AG04450 (cell line): ENCODE measurements at regions not wholly inside any gene's neighbourhood (a gene's known extent, or its start where the extent isn't known, plus 50 kb on each side); places are given as distances from the start of the nearest gene placed in this dataset.

ENCODE experiments used
- CTCF ChIA-PET: fragments of 300-600, 350-600 bp; formaldehyde crosslinking; extraction: SDS; loops from one replicate; lab custom pipeline; 2022; ENCODE audit warnings: antibody characterized with exemption, inconsistent platforms; lab: Charles Lee
- POLR2A ChIA-PET: fragments of 350-600 bp; formaldehyde crosslinking; extraction: SDS; loops from one replicate; lab custom pipeline; 2021; ENCODE audit warnings: antibody characterized with exemption, inconsistent platforms; lab: Yijun Ruan, JAX
- DNase-seq: peaks from one replicate; pipeline ENCODE4 v3.0.0-alpha.2; 2011; ENCODE audit warnings: low read depth, low spot score
- H3K27ac ChIP-seq: one replicate; pipeline ENCODE4 v1.5.1; 2012; ENCODE audit warnings: low read depth, low read length, control low read depth
- H3K27me3 ChIP-seq: one replicate; pipeline ENCODE4 v1.6.0; 2012; ENCODE audit warnings: low read length; ENCODE audit not compliant: control insufficient read depth, insufficient read depth
- H3K4me3 ChIP-seq: 2 replicates; pipeline ENCODE4 v1.5.1; 2011; ENCODE audit warnings: mild to moderate bottlenecking, low read depth, low read length, control low read depth
- H3K9me3 ChIP-seq: 2 replicates; pipeline ENCODE4 v1.5.1; 2012; ENCODE audit warnings: low read length; ENCODE audit not compliant: control insufficient read depth, insufficient read depth
- CTCF ChIP-seq: IDR thresholded peaks from 2 replicates; pipeline ENCODE4 v1.5.1; 2011; ENCODE audit warnings: low read depth, low read length, control low read depth, inconsistent platforms

DNA sequence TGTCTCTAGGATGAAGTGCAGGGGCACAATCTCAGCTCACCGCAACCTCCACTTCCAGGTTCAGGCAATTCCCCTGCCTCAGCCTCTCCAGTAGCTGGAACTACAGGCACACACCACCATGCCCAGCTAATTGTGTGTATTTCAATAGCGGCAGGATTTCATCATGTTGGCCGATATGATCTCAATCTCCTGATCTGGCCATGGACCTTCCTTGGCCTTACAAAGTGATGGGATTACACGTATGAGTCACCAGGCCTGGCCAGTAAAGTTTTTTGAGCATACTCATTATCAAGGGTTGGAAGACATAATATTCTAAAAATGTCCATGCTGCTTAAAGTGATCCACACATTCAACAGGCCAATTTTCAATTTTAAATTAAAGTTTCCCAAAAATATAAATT, 914.4 kb upstream of the TSPY4 start:
- H3K27ac ChIP-seq, result no peak overlapping the region
- no peaks in the 10 kb centered on the region for H3K27me3 ChIP-seq
- POLR2A ChIA-PET, result no interaction called here
- DNase-seq, result no peak
- CTCF ChIA-PET, result no interaction called here
- H3K9me3 ChIP-seq, result no peaks in the 10 kb centered on the region
- H3K4me3 ChIP-seq, result no peak overlapping the region
- no peak for TF ChIP-seq CTCF

- no peak for DNase-seq
- no peak for TF ChIP-seq CTCF
- Histone ChIP-seq H3K9me3 (no peaks in the 10 kb centered on the region), H3K4me3 (no peak overlapping the region), H3K27me3 (no peaks in the 10 kb centered on the region), H3K27ac (no peak overlapping the region)
- POLR2A ChIA-PET, result no interaction called here
- CTCF ChIA-PET, result no interaction called here
Observed at GRCh38 chrY:8426433-8426832, 910.8 kb upstream of the TSPY4 start.

GRCh38 chrY:8437510-8437909, 899.8 kb upstream of the TSPY4 start:
- TF ChIP-seq CTCF, result no peak
- H3K27ac ChIP-seq, result no peak overlapping the region
- H3K27me3 ChIP-seq, result no peaks in the 10 kb centered on the region
- no peak overlapping the region for H3K4me3 ChIP-seq
- CTCF ChIA-PET, result no interaction called here
- DNase-seq, result no peak
- H3K9me3 ChIP-seq, result no peaks in the 10 kb centered on the region
- POLR2A ChIA-PET, result no interaction called here

GRCh38 chrY:8442097-8442496, 895.2 kb upstream of the TSPY4 start:
- no peak overlapping the region for H3K27ac ChIP-seq
- TF ChIP-seq CTCF, result no peak
- no peaks in the 10 kb centered on the region; the same call in 1 of the 2 replicates for H3K9me3 ChIP-seq
- ChIA-PET CTCF (no interaction called here), POLR2A (no interaction called here)
- DNase-seq, result no peak
- H3K4me3 ChIP-seq, result no peak overlapping the region
- H3K27me3 ChIP-seq, result no peaks in the 10 kb centered on the region

GRCh38 chrY:8452963-8453362, 884.3 kb upstream of the TSPY4 start:
- Histone ChIP-seq H3K4me3 (no peak overlapping the region), H3K27ac (no peak overlapping the region), H3K27me3 (no peaks in the 10 kb centered on the region), H3K9me3 (no peaks in the 10 kb centered on the region)
- DNase-seq, result no peak
- CTCF ChIA-PET, result no interaction called here
- POLR2A ChIA-PET, result no interaction called here
- no peak for TF ChIP-seq CTCF
